ENCODE measurements at regions not wholly inside any gene's neighbourhood (a gene's known extent, or its start where the extent isn't known, plus 50 kb on each side); places are given as distances from the start of the nearest gene placed in this dataset.

GRCh38 chr10:6840201-6840691, 260.2 kb upstream of the PRKCQ start (continued):
- TF ChIP-seq, protein P1, sequence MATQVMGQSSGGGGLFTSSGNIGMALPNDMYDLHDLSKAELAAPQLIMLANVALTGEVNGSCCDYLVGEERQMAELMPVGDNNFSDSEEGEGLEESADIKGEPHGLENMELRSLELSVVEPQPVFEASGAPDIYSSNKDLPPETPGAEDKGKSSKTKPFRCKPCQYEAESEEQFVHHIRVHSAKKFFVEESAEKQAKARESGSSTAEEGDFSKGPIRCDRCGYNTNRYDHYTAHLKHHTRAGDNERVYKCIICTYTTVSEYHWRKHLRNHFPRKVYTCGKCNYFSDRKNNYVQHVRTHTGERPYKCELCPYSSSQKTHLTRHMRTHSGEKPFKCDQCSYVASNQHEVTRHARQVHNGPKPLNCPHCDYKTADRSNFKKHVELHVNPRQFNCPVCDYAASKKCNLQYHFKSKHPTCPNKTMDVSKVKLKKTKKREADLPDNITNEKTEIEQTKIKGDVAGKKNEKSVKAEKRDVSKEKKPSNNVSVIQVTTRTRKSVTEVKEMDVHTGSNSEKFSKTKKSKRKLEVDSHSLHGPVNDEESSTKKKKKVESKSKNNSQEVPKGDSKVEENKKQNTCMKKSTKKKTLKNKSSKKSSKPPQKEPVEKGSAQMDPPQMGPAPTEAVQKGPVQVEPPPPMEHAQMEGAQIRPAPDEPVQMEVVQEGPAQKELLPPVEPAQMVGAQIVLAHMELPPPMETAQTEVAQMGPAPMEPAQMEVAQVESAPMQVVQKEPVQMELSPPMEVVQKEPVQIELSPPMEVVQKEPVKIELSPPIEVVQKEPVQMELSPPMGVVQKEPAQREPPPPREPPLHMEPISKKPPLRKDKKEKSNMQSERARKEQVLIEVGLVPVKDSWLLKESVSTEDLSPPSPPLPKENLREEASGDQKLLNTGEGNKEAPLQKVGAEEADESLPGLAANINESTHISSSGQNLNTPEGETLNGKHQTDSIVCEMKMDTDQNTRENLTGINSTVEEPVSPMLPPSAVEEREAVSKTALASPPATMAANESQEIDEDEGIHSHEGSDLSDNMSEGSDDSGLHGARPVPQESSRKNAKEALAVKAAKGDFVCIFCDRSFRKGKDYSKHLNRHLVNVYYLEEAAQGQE (IDR thresholded peaks at IDR 0.05; ENCODE audit: borderline replicate concordance), result peak; percentile 68
- TF ChIP-seq, protein P1 (CRISPR knock-in tag; IDR thresholded peaks at IDR 0.05; ENCODE audit: low read depth), result no peak
- TF ChIP-seq KLF6 (CRISPR knock-in tag; IDR thresholded peaks at IDR 0.05; ENCODE audit: borderline replicate concordance), result no peak
- no peak for TF ChIP-seq NR2C1 (IDR thresholded peaks at IDR 0.05)
- no peak for TF ChIP-seq NR2C1 (tag; IDR thresholded peaks at IDR 0.05)
- TF ChIP-seq SOX6 (IDR thresholded peaks at IDR 0.05), result no peak
- TF ChIP-seq ZFP36 (IDR thresholded peaks at IDR 0.05; ENCODE audit: low read depth, low read length, partially characterized antibody), result no peak
- no peak for TF ChIP-seq SMC3 (conservative IDR thresholded peaks at IDR 0.05; ENCODE audit: insufficient read depth, low read depth, low read length)
- TF ChIP-seq, protein P2, sequence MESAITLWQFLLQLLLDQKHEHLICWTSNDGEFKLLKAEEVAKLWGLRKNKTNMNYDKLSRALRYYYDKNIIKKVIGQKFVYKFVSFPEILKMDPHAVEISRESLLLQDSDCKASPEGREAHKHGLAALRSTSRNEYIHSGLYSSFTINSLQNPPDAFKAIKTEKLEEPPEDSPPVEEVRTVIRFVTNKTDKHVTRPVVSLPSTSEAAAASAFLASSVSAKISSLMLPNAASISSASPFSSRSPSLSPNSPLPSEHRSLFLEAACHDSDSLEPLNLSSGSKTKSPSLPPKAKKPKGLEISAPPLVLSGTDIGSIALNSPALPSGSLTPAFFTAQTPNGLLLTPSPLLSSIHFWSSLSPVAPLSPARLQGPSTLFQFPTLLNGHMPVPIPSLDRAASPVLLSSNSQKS (CRISPR knock-in tag; IDR thresholded peaks at IDR 0.05), result no peak
